IMR-90 (cell line): ENCODE measurements at regions not wholly inside any gene's neighbourhood (a gene's known extent, or its start where the extent isn't known, plus 50 kb on each side); places are given as distances from the start of the nearest gene placed in this dataset.

ENCODE experiments used
- ATAC-seq: fragments of 200-7000 bp; cut with Tn5 transposase; 2 replicates; pipeline ENCODE4 v1.9.1; 2020; ENCODE audit warnings: low read depth, mild to moderate bottlenecking, moderate library complexity
- BruUV-seq: library from RNA; stranded (reverse); fragments of 400-500 nt; replicated peaks from 2 replicates; lab custom pipeline; 2021; lab: Mats Ljungman, UMichigan
- CTCF ChIA-PET: fragments of 300-600 bp; formaldehyde crosslinking; extraction: SDS; loops from one replicate; lab custom pipeline; 2021; ENCODE audit warnings: antibody characterized with exemption; lab: Yijun Ruan, JAX
- POLR2A ChIA-PET: fragments of 300-600 bp; sonication (Branson Sonifier 250); formaldehyde crosslinking; loops from one replicate; lab custom pipeline; 2022; ENCODE audit warnings: antibody characterized with exemption; ENCODE audit not compliant: unreplicated experiment; lab: Charles Lee
- DNase-seq: peaks from one replicate; pipeline ENCODE4 v3.0.0; 2013
- H2AFZ ChIP-seq: replicated peaks from 2 replicates; pipeline ENCODE3; 2013; ENCODE audit warnings: low read length, mild to moderate bottlenecking; ENCODE audit not compliant: poor library complexity
- H2AK5ac ChIP-seq: 2 replicates; pipeline ENCODE4 v1.6.1; 2013; ENCODE audit warnings: low read depth, low read length, inconsistent platforms
- H2AK9ac ChIP-seq: replicated peaks from 2 replicates; pipeline ENCODE3; 2013; ENCODE audit warnings: mild to moderate bottlenecking, low read depth, low read length, moderate library complexity; ENCODE audit not compliant: poor library complexity
- H2BK120ac ChIP-seq: 2 replicates; pipeline ENCODE4 v1.6.1; 2013; ENCODE audit warnings: low read depth, low read length, inconsistent platforms
- H2BK15ac ChIP-seq: 3 replicates; pipeline ENCODE4 v1.6.1; 2013; ENCODE audit warnings: low read depth, low read length, inconsistent platforms
- H2BK20ac ChIP-seq: 2 replicates; pipeline ENCODE4 v1.6.1; 2013; ENCODE audit warnings: low read depth, mild to moderate bottlenecking, inconsistent platforms, low read length, moderate library complexity
- H2BK5ac ChIP-seq: 2 replicates; pipeline ENCODE4 v1.6.1; 2013; ENCODE audit warnings: mild to moderate bottlenecking, low read depth, low read length, inconsistent platforms; ENCODE audit not compliant: poor library complexity, severe bottlenecking
- H3K14ac ChIP-seq: replicated peaks from 2 replicates; pipeline ENCODE4 v1.6.1; 2013; ENCODE audit warnings: low read depth, low read length, inconsistent platforms
- H3K18ac ChIP-seq: 2 replicates; pipeline ENCODE4 v1.6.1; 2013; ENCODE audit warnings: low read depth, low read length, control low read depth
- H3K23ac ChIP-seq: 2 replicates; pipeline ENCODE4 v1.6.1; 2013; ENCODE audit warnings: low read depth, low read length, inconsistent platforms
- H3K27ac ChIP-seq: 2 replicates; pipeline ENCODE4 v1.5.1; 2013; ENCODE audit warnings: mild to moderate bottlenecking, control low read depth, low read length; ENCODE audit not compliant: insufficient read depth
- H3K27me3 ChIP-seq: 2 replicates; pipeline ENCODE4 v1.6.1; 2013; ENCODE audit warnings: low read length; ENCODE audit not compliant: control insufficient read depth, insufficient read depth
- H3K36me3 ChIP-seq: 2 replicates; pipeline ENCODE4 v1.6.1; 2013; ENCODE audit warnings: low read length, mixed read lengths; ENCODE audit not compliant: control insufficient read depth, insufficient read depth
- H3K4ac ChIP-seq: 2 replicates; pipeline ENCODE4 v1.6.1; 2013; ENCODE audit warnings: low read depth, low read length, inconsistent platforms
- H3K4me1 ChIP-seq: 2 replicates; pipeline ENCODE4 v1.6.1; 2013; ENCODE audit warnings: low read length, mixed read lengths; ENCODE audit not compliant: control insufficient read depth, insufficient read depth
- H3K4me2 ChIP-seq: 2 replicates; pipeline ENCODE4 v1.6.1; 2013; ENCODE audit warnings: low read depth, mild to moderate bottlenecking, control low read depth, low read length, moderate library complexity
- H3K4me3 ChIP-seq: 2 replicates; pipeline ENCODE4 v1.5.1; 2013; ENCODE audit warnings: low read depth, mild to moderate bottlenecking, control low read depth, low read length, moderate library complexity; ENCODE audit not compliant: insufficient read depth
- H3K56ac ChIP-seq: 2 replicates; pipeline ENCODE4 v1.6.1; 2013; ENCODE audit warnings: low read length, inconsistent platforms; ENCODE audit not compliant: insufficient read depth; ENCODE audit errors: extremely low read depth
- H3K79me1 ChIP-seq, 2 experiments: 2 replicates each; pipeline ENCODE4 v1.6.1; 2013; ENCODE audit warnings: low read length in 2 of 2, inconsistent platforms in 1 of 2, low read depth in 1 of 2
- H3K9ac ChIP-seq: 2 replicates; pipeline ENCODE4 v1.6.1; 2013; ENCODE audit warnings: low read depth, low read length, control low read depth
- H3K9me1 ChIP-seq: 2 replicates; pipeline ENCODE4 v1.6.1; 2013; ENCODE audit warnings: low read length, inconsistent platforms; ENCODE audit not compliant: insufficient read depth
- H3K9me3 ChIP-seq: 2 replicates; pipeline ENCODE4 v1.6.1; 2013; ENCODE audit warnings: low read length; ENCODE audit not compliant: control insufficient read depth, insufficient read depth
- H4K20me1 ChIP-seq: 2 replicates; pipeline ENCODE4 v1.6.1; 2013; ENCODE audit warnings: low read length, inconsistent platforms; ENCODE audit not compliant: insufficient read depth
- H4K5ac ChIP-seq: 2 replicates; pipeline ENCODE4 v1.6.1; 2013; ENCODE audit warnings: mild to moderate bottlenecking, low read depth, low read length, control low read depth
- H4K8ac ChIP-seq, 2 experiments: 2 replicates each; pipeline ENCODE4 v1.6.1; 2013; ENCODE audit warnings: low read depth in 2 of 2, low read length in 2 of 2, control low read depth in 1 of 2, inconsistent platforms in 1 of 2
- H4K91ac ChIP-seq: 2 replicates; pipeline ENCODE4 v1.6.1; 2013; ENCODE audit warnings: low read depth, low read length, inconsistent platforms; ENCODE audit not compliant: insufficient read depth
- BHLHE40 ChIP-seq: fragments of 150-350 bp; IDR thresholded peaks from 2 replicates; pipeline ENCODE4 v1.6.1; 2016; ENCODE audit warnings: mild to moderate bottlenecking, low read depth, low read length
- CHD1 ChIP-seq: IDR thresholded peaks from 2 replicates; pipeline ENCODE4 v1.6.1; 2012; ENCODE audit warnings: low read depth, low read length, improper control_type of control experiment
- ELK1 ChIP-seq: fragments of 150-350 bp; IDR thresholded peaks from 2 replicates; pipeline ENCODE4 v1.6.1; 2016; ENCODE audit warnings: low read depth, mild to moderate bottlenecking, low read length, moderate library complexity, borderline replicate concordance
- MAFK ChIP-seq: IDR thresholded peaks from 2 replicates; pipeline ENCODE4 v1.6.1; 2012; ENCODE audit warnings: low read depth, low read length, improper control_type of control experiment
- NFE2L2 ChIP-seq: fragments of 150-350 bp; IDR thresholded peaks from 2 replicates; pipeline ENCODE4 v1.6.1; 2016; ENCODE audit warnings: low read depth, mild to moderate bottlenecking, low read length
- POLR2A ChIP-seq: IDR thresholded peaks from 2 replicates; pipeline ENCODE4 v1.6.1; 2012; ENCODE audit warnings: mild to moderate bottlenecking, low read depth, low read length
- RAD21 ChIP-seq: IDR thresholded peaks from 2 replicates; pipeline ENCODE4 v1.6.1; 2012; ENCODE audit warnings: low read length, improper control_type of control experiment
- RCOR1 ChIP-seq: IDR thresholded peaks from 2 replicates; pipeline ENCODE4 v1.6.1; 2012; ENCODE audit warnings: mild to moderate bottlenecking, low read length, improper control_type of control experiment; ENCODE audit not compliant: insufficient replicate concordance
- RFX5 ChIP-seq: IDR thresholded peaks from 2 replicates; pipeline ENCODE4 v1.8.0; 2012; ENCODE audit warnings: low read depth, mild to moderate bottlenecking, low read length, moderate library complexity
- SMC3 ChIP-seq: fragments of 150-350 bp; IDR thresholded peaks from 2 replicates; pipeline ENCODE4 v1.6.1; 2016; ENCODE audit warnings: low read depth, mild to moderate bottlenecking, antibody characterized with exemption, low read length, moderate library complexity
- USF2 ChIP-seq: fragments of 150-350 bp; IDR thresholded peaks from 2 replicates; pipeline ENCODE4 v1.6.1; 2017; ENCODE audit warnings: mild to moderate bottlenecking, antibody characterized with exemption, low read length, low read depth
- WGBS, 2 experiments: methylation state at CpG; one replicate each; pipeline versions ENCODE4 v1.1.5 to v1.1.7; 2013; ENCODE audit warnings: missing lambda C conversion rate in 2 of 2; ENCODE audit not compliant: insufficient read length in 1 of 2; ENCODE audit errors: extremely low coverage in 2 of 2; 5-methylcytosine and 5-hydroxymethylcytosine counted together
- dilution Hi-C: fragments of 300-500 bp; cut with HindIII; formaldehyde crosslinking; loops from one replicate; pipeline ENCODE4 v1.14.3; 2018; ENCODE audit warnings: low sequenced_read_pairs; ENCODE audit not compliant: unreplicated experiment
- in situ Hi-C: fragments of 300-500 bp; cut with MboI; formaldehyde crosslinking; loops from 3 replicates; pipeline ENCODE4 v1.14.3; 2019; ENCODE audit warnings: low sequenced_read_pairs, inconsistent platforms, mixed read lengths
- intact Hi-C: fragments of 100-400 bp; cut with micrococcal nuclease; formaldehyde crosslinking; loops from 2 replicates; pipeline ENCODE4 v1.10.0; 2022

GRCh38 chr2:192535956-192536921 lies 341.5 kb upstream of the TMEFF2 start:
- no peaks in the 10 kb centered on the region for H3K36me3 ChIP-seq
- no peak overlapping the region for H3K4me2 ChIP-seq
- H3K27me3 ChIP-seq = no peaks in the 10 kb centered on the region
- intact Hi-C loops = no loop called here
- no peak for DNase-seq
- TF ChIP-seq ELK1 (no peak), USF2 (no peak), SMC3 (no peak), RFX5 (no peak), POLR2A (no peak), MAFK (no peak), NFE2L2 (no peak), RAD21 (no peak), RCOR1 (no peak), CHD1 (no peak), BHLHE40 (no peak)
- dilution Hi-C loops = no loop called here
- H2BK20ac ChIP-seq = no peak overlapping the region
- in situ Hi-C loops = no loop called here
- no peak for ATAC-seq
- no peak overlapping the region for H3K4me3 ChIP-seq
- no peak overlapping the region for H3K4ac ChIP-seq
- no peak overlapping the region for H2BK120ac ChIP-seq
- ChIA-PET CTCF (interaction anchor here (1.2 kb wide), 1 partner anchor 10 kb away, joined by 3 read pairs; no protein-coding TSS in a partner anchor), POLR2A (no interaction called here)
- H3K27ac ChIP-seq = no peak overlapping the region
- no peak overlapping the region for H4K5ac ChIP-seq
- H2AK9ac ChIP-seq = no peak overlapping the region
- H3K9ac ChIP-seq = no peak overlapping the region
- H4K8ac ChIP-seq = no peak overlapping the region
- WGBS, 2 experiments = no CpG with 5 or more reads among the region's 3 CpGs
- H3K79me1 ChIP-seq = no peaks in the 10 kb centered on the region
- BruUV-seq = no TSS peak
- no peak overlapping the region for H2AK5ac ChIP-seq
- no peak overlapping the region for H3K23ac ChIP-seq
- no peak overlapping the region for H4K91ac ChIP-seq
- H3K14ac ChIP-seq = no peak overlapping the region
- no peak overlapping the region for H3K18ac ChIP-seq
- no peaks in the 10 kb centered on the region for H4K20me1 ChIP-seq
- H2BK5ac ChIP-seq = no peak overlapping the region
- peaks cover 5% of the 10 kb centered on the region for H3K9me3 ChIP-seq
- no peak overlapping the region for H2AFZ ChIP-seq
- no peak overlapping the region for H3K56ac ChIP-seq
- H2BK15ac ChIP-seq = no peak overlapping the region
- H3K4me1 ChIP-seq = no peaks in the 10 kb centered on the region
- no peaks in the 10 kb centered on the region for H3K9me1 ChIP-seq
